ENCODE measurements at regions not wholly inside any gene's neighbourhood (a gene's known extent, or its start where the extent isn't known, plus 50 kb on each side); places are given as distances from the start of the nearest gene placed in this dataset.
"Not testable (repeated sequence)": the region's sequence is repeated elsewhere in the genome, so short reads cannot be mapped to it uniquely, and the experiment has no call there.

- H2AFZ ChIP-seq (ENCODE audit: low read length); H3K79me2 ChIP-seq (ENCODE audit: low read length); H3K4me2 ChIP-seq (ENCODE audit: low read depth, low read length, poor library complexity, severe bottlenecking); H3K27me3 ChIP-seq (ENCODE audit: low read length); H3K36me3 ChIP-seq (ENCODE audit: insufficient read depth, low read length); H3K4me3 ChIP-seq (ENCODE audit: low read length); H3K4me1 ChIP-seq (ENCODE audit: low read length); H3K27ac ChIP-seq (ENCODE audit: low read length); H3K9me3 ChIP-seq (ENCODE audit: low read length); H3K9me2 ChIP-seq (replicated peaks; ENCODE audit: insufficient read depth, low read length); DNase-seq; H4K20me1 ChIP-seq (ENCODE audit: insufficient read depth, low read depth, low read length); H3K9ac ChIP-seq (ENCODE audit: low read length): not testable (repeated sequence)
Observed at GRCh38 chr16:34001961-34002360, 542.5 kb downstream of the TP53TG3F start.

DNA sequence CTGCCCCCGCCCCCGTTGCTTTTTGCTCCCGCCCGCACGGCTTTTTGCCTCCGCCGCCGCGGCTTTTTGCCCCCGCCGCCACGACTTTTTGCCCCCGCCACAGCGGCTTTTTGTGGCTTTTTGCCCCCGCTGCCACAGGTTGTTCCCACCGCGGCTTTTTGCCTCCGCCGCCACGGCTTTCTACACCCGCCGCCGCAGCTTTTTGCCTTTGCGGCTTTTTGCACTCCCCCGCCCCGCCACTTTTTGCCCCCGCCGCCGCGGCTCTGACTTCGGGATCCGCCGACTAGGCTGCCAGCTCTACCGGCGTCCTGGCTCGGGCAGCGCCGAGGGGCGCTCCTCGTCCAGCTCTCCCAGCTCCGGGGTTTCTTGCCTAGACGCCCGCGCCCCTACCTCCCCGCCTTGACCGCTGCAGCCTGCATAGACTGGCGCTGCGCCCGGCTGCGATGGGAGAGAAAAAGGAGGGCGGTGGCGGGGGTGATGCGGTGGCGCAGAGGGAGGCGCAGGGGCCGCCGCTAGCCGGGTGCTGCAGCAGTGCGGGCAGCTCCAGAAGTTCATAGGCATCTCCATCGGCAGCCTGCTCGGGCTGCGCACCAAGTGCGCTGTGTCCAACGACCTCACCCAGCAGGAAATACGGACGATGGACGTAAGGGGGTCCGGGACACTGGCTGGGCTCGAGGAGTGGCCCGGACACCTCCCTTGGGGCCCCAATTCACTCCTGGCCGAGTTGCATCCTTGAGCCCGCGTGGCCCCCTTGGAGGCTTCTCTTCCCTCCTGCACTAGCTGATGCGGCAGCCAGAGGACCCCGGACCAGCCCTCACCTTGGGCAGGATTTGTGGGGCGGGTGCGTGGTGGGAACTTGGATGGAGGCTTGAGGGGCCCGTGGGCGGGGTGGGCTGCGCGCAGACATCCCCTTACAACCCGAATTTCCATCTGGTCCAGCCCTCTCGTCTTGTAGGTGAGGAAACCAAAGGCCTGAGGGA, 555.7 kb downstream of the TP53TG3F start:
- not testable (repeated sequence) for H3K9me2 ChIP-seq (replicated peaks; ENCODE audit: insufficient read depth, low read length); DNase-seq; H3K36me3 ChIP-seq (ENCODE audit: insufficient read depth, low read length); H3K27ac ChIP-seq (ENCODE audit: low read length); H3K4me3 ChIP-seq (ENCODE audit: low read length); H3K27me3 ChIP-seq (ENCODE audit: low read length); H2AFZ ChIP-seq (ENCODE audit: low read length); H3K9me3 ChIP-seq (ENCODE audit: low read length); H3K9ac ChIP-seq (ENCODE audit: low read length); H4K20me1 ChIP-seq (ENCODE audit: insufficient read depth, low read depth, low read length); H3K4me2 ChIP-seq (ENCODE audit: low read depth, low read length, poor library complexity, severe bottlenecking); H3K4me1 ChIP-seq (ENCODE audit: low read length); H3K79me2 ChIP-seq (ENCODE audit: low read length)

DNA sequence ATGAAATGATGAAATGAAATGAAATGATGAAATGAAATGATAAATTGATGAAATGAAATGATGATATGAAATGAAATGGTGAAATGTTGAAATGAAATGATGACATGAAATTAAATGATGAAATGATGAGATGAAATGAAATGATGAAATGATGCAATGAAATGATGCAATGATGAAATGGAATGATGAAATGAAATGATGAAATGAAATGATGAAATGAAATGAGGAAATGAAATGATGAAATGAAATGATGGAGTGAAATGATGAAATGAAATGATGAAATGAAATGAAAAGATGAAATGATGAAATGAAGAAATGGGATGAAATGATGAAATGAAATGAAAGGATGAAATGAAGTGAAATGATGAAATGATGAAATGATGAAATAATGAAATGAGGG, 558.9 kb downstream of the TP53TG3F start:
- H2AFZ ChIP-seq (ENCODE audit: low read length); H3K9me3 ChIP-seq (ENCODE audit: low read length); H3K4me1 ChIP-seq (ENCODE audit: low read length); H3K79me2 ChIP-seq (ENCODE audit: low read length); H4K20me1 ChIP-seq (ENCODE audit: insufficient read depth, low read depth, low read length); H3K27me3 ChIP-seq (ENCODE audit: low read length); H3K9me2 ChIP-seq (replicated peaks; ENCODE audit: insufficient read depth, low read length); DNase-seq; H3K4me3 ChIP-seq (ENCODE audit: low read length); H3K9ac ChIP-seq (ENCODE audit: low read length); H3K36me3 ChIP-seq (ENCODE audit: insufficient read depth, low read length); H3K4me2 ChIP-seq (ENCODE audit: low read depth, low read length, poor library complexity, severe bottlenecking); H3K27ac ChIP-seq (ENCODE audit: low read length): not testable (repeated sequence)

- no peaks in the 10 kb centered on the region for H3K36me3 ChIP-seq (ENCODE audit: insufficient read depth, low read length)
- no peaks in the 10 kb centered on the region for H3K9me2 ChIP-seq (replicated peaks; ENCODE audit: insufficient read depth, low read length)
- no peak for DNase-seq
- H3K79me2 ChIP-seq (ENCODE audit: low read length), result no peaks in the 10 kb centered on the region
- no peaks in the 10 kb centered on the region for H3K27me3 ChIP-seq (ENCODE audit: low read length)
- no peak overlapping the region for H2AFZ ChIP-seq (ENCODE audit: low read length)
- no peaks in the 10 kb centered on the region for H4K20me1 ChIP-seq (ENCODE audit: insufficient read depth, low read depth, low read length)
- no peak overlapping the region for H3K9ac ChIP-seq (ENCODE audit: low read length)
- no peaks in the 10 kb centered on the region for H3K4me1 ChIP-seq (ENCODE audit: low read length)
- no peak overlapping the region for H3K4me2 ChIP-seq (ENCODE audit: low read depth, low read length, poor library complexity, severe bottlenecking)
- H3K4me3 ChIP-seq (ENCODE audit: low read length), result no peak overlapping the region
- no peak overlapping the region for H3K27ac ChIP-seq (ENCODE audit: low read length)
- H3K9me3 ChIP-seq (ENCODE audit: low read length), result peaks cover 13% of the 10 kb centered on the region
Observed at GRCh38 chr16:34050787-34051320, 591.4 kb downstream of the TP53TG3F start.

DNA sequence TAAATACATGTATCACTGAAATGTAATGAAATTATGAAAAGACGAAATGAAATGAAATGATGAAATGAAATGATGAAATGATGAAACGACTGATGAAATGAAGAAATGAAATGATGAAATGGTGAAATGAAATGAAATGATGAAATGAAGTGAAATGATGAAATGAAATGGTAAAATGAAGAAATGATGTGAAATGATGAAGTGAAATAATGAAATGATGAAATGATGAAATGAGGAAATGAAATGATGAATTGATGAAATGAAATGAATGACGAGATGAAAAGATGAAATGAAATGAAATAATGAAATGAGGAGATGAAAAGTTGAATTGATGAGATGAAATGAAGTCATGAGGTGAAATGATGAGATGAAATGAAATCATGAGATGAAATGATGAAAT, 594.7 kb downstream of the TP53TG3F start:
- no peaks in the 10 kb centered on the region for H3K27me3 ChIP-seq (ENCODE audit: low read length)
- H4K20me1 ChIP-seq (ENCODE audit: insufficient read depth, low read depth, low read length), result no peaks in the 10 kb centered on the region
- no peak overlapping the region for H3K4me3 ChIP-seq (ENCODE audit: low read length)
- H3K79me2 ChIP-seq (ENCODE audit: low read length), result no peaks in the 10 kb centered on the region
- no peaks in the 10 kb centered on the region for H3K36me3 ChIP-seq (ENCODE audit: insufficient read depth, low read length)
- H2AFZ ChIP-seq (ENCODE audit: low read length), result no peak overlapping the region
- no peak overlapping the region for H3K27ac ChIP-seq (ENCODE audit: low read length)
- H3K4me1 ChIP-seq (ENCODE audit: low read length), result no peaks in the 10 kb centered on the region
- H3K9me3 ChIP-seq (ENCODE audit: low read length), result peaks cover 13% of the 10 kb centered on the region
- H3K9ac ChIP-seq (ENCODE audit: low read length), result no peak overlapping the region
- no peak for DNase-seq
- no peak overlapping the region for H3K4me2 ChIP-seq (ENCODE audit: low read depth, low read length, poor library complexity, severe bottlenecking)
- H3K9me2 ChIP-seq (replicated peaks; ENCODE audit: insufficient read depth, low read length), result no peaks in the 10 kb centered on the region

GRCh38 chr16:34054969-34055368, 595.6 kb downstream of the TP53TG3F start:
- no peak overlapping the region for H3K4me2 ChIP-seq (ENCODE audit: low read depth, low read length, poor library complexity, severe bottlenecking)
- peaks cover 13% of the 10 kb centered on the region for H3K9me3 ChIP-seq (ENCODE audit: low read length)
- DNase-seq, result no peak
- H3K27ac ChIP-seq (ENCODE audit: low read length), result no peak overlapping the region
- H2AFZ ChIP-seq (ENCODE audit: low read length), result no peak overlapping the region
- H3K9ac ChIP-seq (ENCODE audit: low read length), result no peak overlapping the region
- H3K36me3 ChIP-seq (ENCODE audit: insufficient read depth, low read length), result no peaks in the 10 kb centered on the region
- no peaks in the 10 kb centered on the region for H3K4me1 ChIP-seq (ENCODE audit: low read length)
- no peaks in the 10 kb centered on the region for H4K20me1 ChIP-seq (ENCODE audit: insufficient read depth, low read depth, low read length)
- H3K4me3 ChIP-seq (ENCODE audit: low read length), result no peak overlapping the region
- H3K9me2 ChIP-seq (replicated peaks; ENCODE audit: insufficient read depth, low read length), result no peaks in the 10 kb centered on the region
- no peaks in the 10 kb centered on the region for H3K27me3 ChIP-seq (ENCODE audit: low read length)
- no peaks in the 10 kb centered on the region for H3K79me2 ChIP-seq (ENCODE audit: low read length)

GRCh38 chr16:34062620-34063253, 603.3 kb downstream of the TP53TG3F start:
- H3K36me3 ChIP-seq (ENCODE audit: insufficient read depth, low read length); H3K9ac ChIP-seq (ENCODE audit: low read length); H4K20me1 ChIP-seq (ENCODE audit: insufficient read depth, low read depth, low read length); H2AFZ ChIP-seq (ENCODE audit: low read length); H3K27me3 ChIP-seq (ENCODE audit: low read length); H3K4me2 ChIP-seq (ENCODE audit: low read depth, low read length, poor library complexity, severe bottlenecking); H3K9me2 ChIP-seq (replicated peaks; ENCODE audit: insufficient read depth, low read length); H3K27ac ChIP-seq (ENCODE audit: low read length); H3K4me1 ChIP-seq (ENCODE audit: low read length); H3K79me2 ChIP-seq (ENCODE audit: low read length); DNase-seq; H3K4me3 ChIP-seq (ENCODE audit: low read length): not testable (repeated sequence)
- H3K9me3 ChIP-seq (ENCODE audit: low read length), result peaks cover 31% of the 10 kb centered on the region

DNA sequence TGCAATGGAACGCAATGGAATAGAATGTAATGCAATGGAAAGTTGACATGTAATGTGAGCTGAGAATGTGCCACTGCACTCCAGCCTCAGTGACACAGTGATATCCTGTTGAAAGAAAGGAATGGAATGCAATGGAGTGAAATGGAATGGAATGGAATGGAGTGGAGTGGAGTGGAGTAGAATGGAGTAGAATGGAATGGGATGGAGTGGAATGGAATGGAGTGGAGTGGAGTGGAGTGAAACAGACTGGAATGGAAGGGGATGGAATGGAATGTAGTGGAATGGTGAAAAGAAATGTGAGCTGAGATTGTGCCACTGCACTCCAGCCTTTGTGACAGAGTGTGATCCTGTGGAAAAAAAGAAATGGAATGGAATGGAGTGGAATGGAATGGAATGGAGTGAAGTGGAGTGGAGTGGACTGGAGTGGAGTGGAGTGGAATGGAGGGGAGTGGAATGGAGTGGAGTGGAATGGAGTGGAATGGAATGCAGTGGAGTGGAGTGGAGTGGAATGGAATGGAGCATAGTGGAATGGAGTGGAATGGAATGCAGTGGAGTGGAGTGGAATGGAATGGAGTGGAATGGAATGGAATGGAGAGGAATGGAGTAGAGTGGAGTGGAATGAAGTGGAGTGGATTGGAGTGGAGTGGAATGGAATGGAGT, 604.2 kb downstream of the TP53TG3F start:
- DNase-seq; H3K4me2 ChIP-seq (ENCODE audit: low read depth, low read length, poor library complexity, severe bottlenecking); H4K20me1 ChIP-seq (ENCODE audit: insufficient read depth, low read depth, low read length); H2AFZ ChIP-seq (ENCODE audit: low read length); H3K79me2 ChIP-seq (ENCODE audit: low read length); H3K4me1 ChIP-seq (ENCODE audit: low read length); H3K9ac ChIP-seq (ENCODE audit: low read length); H3K9me2 ChIP-seq (replicated peaks; ENCODE audit: insufficient read depth, low read length); H3K36me3 ChIP-seq (ENCODE audit: insufficient read depth, low read length); H3K27me3 ChIP-seq (ENCODE audit: low read length); H3K4me3 ChIP-seq (ENCODE audit: low read length); H3K27ac ChIP-seq (ENCODE audit: low read length): not testable (repeated sequence)
- H3K9me3 ChIP-seq (ENCODE audit: low read length), result peaks cover 31% of the 10 kb centered on the region
